Fibroblast of peridontal ligament (primary cell): ENCODE measurements at regions not wholly inside any gene's neighbourhood (a gene's known extent, or its start where the extent isn't known, plus 50 kb on each side); places are given as distances from the start of the nearest gene placed in this dataset.

Source experiments
- DNase-seq: peaks from one replicate; pipeline ENCODE4 v3.0.0-alpha.2; 2010; ENCODE audit errors: extremely low read depth

DNA sequence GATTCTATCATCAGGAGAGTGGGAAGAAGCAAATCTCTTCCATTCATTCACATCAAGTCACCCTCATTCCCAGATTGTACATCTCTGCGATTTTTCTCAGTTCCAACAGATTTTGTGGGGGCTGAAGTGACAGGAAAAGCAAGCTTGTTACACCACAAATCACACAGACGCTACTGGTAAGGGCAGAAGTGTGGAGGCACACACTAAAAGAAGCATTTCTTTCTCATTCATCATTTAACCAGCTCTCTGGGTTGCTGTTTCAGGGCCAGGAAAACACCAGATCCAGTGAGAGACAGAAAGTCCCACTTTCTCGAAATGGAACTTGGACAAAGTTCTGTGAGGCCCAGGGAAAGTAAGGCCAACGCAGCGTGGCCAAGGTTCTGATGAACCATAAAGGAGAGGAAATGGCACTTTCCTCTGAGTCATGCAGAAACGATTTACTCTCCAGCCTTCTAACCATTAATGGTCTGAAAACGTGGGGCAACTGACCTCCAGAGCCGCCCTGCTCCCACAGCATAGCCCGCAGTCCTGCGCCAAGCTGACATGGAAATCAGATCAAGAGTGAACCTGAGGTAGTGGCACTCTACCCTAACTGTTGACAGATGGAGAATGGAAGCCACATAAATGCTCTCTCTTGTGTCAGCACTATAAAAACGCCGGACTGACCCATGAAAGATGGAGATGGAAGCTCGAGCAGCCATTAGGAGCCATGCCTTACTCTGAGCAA, 191.0 kb downstream of the C1D start:
- peak; percentile 24 for DNase-seq

DNA sequence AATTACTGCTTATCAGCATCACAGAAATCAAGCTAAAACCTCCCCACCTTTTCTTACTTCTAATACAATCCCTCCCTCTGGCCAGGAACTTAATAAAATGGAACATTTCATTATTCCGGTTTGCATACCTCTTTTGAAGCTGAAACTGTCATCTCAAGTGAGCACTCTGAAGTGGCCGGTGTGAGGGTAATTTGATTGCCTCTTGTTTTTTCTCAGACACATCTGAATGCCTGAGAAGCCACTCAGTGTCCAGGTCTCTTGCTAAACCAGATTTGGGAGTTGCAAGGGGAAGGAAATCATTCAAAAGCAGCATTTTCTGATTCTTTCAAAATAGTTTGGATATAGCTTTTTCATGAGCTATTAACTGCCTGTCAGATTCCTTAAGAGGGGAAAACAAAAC, 190.3 kb downstream of the C1D start:
- no peak for DNase-seq

DNA sequence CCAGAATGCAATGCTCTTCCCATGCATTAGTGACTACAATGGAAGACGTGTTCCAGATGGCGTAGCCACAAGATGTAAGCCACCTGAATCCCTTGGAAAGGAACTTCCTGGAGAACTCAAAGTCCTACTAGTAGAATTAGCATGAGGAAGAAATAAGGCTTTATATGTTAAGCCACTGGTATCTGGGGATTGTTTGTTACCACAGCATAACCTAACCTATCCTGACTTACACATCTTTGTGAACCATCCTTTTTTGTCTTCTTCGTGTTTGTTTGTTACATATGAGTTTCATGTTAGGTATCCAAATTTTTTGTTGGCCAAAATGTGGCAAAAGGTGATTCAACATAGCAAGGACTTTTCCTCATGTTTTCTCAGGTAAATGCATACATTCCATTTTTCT, 188.9 kb downstream of the C1D start:
- no peak for DNase-seq

DNA sequence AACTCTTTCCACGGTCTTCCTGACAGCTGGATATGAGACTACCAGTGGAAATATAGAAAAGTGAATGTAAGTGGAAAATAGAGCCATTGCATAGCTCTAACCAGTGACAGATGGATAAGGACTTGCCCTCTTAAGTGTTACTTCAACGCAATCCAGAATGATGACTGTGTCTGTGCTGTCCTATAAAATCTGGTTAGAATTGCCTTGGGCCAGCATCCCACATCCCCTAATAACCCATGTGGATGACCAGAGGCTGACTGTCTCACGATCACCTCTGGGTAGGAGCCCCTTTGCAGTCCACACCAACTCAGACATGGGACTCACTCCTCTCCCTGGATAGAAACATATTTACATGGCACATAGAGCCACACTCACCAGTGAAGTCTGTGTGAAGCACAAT, 186.6 kb downstream of the C1D start:
- DNase-seq, result no peak

DNA sequence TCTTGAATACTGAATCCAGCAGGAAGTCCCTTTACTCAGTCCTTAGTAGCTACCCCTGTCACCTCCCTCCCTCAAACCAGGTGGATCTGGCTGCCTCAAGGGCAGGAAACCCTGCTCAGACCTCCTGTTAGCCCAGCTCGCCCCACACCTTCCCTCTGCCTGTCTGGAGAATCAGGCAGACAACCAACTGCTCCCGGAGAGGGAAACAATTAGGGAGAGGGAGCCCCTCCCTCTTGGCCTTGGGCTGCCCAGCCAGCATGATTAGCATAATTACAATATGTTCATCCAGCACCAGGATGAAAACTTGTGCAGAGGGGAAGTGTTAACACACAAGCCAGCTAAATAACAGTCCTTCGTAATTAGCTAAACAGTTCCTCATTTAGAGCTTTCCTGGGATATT, 185.5 kb downstream of the C1D start:
- DNase-seq, result no peak

DNA sequence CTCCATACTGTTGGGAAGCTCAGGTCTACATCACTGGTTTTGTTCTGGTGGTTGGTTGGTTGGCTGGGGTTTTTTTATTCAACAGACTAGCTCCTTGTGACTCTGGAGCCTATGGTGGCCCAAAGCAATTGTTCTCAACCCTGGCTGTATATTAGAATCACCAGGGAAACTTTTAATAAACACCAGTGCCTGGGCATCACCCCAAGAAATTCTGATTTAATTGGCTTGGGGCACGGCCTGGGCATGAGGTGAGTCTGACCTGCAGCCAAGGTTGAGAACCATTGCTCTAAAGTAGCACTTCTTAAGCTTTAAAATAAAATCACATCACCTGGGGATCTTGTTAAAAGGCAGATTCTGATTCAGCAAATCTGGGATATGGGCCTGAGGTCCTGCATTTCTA, 184.1 kb downstream of the C1D start:
- no peak for DNase-seq

DNA sequence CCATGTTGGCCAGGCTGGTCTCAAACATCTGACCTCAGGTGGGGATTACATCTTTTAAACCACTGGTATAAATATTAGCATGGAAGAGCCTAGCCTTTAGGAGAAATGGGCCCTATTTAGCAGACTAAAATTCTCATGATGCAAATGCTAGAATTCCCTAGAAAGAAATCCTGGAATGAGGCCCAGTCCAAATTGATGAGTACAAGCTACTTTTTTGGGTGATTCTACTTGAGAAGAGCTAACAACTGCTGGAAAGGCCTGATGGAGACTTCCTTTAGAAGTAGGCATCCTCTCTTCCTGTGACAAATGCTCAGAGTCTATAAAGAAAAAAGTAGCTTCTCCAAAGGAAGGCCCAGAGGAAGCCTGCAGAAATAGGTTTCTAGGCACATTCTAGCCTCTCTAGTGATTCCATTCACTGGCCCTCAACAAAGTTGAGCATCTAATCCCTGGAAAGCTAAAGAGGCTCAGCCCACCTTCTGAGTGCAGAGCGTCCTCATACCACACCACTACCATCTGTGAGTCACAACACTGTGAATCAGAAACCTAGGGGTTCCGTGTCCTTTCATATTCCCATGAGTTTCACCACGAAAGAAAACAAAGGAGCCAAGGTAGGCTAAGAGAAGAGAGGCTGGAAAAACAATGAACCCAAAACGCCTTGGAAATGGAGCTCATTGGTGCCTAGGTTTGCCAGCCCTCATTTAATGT, 183.1 kb downstream of the C1D start:
- peak; percentile 37 for DNase-seq

DNA sequence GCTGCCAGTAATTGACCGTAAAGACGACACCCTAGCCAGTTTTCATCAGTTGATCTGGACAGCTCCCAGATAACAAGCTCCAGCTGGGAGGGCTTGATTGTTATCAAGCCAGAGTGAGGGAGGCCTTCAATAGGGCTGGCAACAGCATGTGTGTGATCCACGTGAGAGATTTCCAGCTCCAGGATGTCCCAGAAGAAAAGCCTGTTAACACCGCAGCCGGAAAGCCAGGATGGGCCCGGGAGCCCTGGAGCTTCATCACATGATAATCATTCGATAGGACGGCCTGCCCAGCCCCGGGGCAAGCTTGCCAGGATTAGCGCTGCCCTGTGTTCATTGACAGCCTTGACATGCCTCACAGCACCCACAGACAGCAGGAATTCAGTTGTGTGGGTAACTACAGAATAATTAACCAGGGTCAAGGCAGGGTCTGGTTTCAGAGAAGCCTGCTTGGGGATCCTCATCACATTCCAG, 182.5 kb downstream of the C1D start:
- DNase-seq, result no peak

DNA sequence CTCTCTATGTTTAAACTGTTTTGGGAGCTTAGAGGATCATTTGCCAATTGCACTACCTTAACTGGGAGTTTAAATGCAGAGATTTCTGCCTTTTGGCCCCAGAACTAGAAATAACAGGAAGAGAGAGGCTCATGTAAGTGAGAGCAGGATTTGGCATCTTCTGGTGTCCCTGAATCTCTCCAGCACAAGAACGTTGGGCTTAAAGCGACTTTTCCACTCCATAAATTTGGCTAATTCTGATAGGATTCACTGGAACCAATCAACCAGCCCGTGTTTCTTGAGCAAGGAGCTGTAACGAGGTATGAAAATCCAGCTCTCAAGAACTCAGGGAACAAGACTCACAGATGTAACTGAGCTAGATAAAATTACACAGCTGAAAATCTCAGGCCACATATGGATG, 181.0 kb downstream of the C1D start:
- DNase-seq, result no peak

DNA sequence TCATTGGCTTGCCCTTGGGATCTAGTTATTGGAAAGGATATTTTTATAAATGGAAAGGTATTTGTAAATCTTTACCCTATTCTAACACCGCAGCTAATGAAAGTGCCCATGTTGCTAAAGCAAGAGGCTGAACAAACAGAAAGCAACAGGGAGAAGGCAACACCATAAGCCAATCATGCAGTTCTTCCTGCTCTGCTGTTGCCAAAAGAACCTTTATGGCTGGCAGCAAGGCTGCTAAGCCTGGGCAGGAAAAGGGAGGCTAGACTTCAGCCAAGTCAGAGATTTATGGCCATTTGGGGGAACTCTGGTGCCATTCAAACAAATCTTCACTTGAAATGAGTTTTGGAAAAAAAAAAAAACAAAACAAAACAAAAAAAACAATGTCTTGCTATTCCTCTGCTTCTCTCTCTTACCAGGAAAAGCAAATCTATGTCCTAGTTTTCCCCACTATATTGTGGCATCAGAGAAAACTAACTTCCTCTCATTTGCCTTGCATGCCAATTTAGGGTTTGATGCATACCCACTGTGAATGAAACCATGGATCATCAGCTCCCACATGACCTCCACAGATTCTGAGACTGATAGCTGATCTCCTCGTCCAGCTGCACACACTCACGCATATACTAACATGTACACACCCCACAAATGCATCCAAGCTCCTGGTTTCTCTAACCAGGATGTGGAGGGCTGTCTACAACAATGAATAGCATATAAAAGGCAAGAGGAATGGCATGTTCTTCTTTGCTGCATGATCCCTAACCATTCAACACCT, 179.3 kb downstream of the C1D start:
- no peak for DNase-seq

DNA sequence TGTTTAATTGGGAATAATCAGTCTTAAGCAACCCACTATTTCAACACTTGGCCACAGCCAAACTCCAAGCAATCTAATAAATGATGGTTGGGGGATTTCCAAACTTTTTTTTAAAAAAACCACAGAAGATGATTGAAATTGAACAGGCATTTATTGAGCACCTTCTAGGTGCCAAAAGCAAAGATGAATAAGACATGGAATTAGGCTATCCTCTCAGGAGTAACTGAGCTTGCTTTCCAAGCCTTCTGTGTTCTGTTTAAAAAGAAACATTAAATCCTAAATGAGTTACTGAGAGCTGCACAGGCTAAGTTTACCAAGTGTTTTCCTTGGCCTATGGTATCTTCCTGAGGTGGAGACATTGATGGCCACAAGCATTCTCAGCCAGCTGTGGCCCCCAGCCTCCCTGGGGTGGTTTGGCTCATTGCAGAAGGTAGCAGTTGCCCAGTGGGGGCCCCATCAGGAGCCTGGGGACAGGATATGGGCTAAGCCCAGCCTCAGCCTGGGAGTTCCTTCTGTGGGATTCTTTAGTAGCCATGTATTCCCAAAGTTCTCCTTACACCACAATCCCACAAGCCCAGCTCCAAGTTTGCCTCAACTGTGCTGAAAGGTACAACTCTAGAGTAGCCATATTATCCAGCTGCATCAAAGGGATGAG, 174.3 kb downstream of the C1D start:
- DNase-seq, result no peak

DNA sequence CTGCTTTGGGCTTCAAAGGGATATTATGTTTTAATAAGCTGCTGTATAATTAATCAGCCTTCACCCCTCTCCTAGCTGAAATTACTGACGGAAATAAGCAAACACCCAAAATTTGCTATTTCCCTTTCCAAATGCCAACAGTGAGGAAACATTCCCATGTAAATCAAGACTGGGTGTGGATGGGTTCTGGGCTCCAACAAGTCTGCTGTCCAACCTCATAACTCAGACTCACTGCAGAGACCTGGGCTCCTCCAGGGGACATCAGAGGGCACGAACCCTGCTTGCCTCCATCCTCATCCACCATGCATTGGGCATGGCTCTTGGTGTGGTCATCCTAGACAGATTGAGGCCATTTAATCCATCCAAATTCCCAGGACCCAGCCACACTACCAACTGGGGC, 173.7 kb downstream of the C1D start:
- no peak for DNase-seq

DNA sequence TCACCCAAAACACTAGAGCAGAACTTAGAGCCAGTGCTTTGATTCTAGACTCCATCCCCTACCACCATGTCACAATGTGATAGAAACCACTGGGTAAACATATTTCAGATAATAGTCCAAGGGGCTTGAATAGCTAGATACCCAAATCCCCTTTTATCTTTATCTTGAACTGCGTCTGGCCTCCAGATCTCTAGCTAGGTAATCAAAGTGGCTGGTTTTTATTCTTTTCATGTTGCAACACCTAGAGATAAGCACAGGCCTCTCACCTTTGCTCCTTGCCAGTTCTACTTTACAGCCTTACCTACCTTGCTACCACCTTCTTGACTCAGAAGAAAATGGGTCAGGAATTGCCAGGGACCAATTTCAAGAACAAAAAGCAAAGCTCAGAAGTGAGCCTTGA, 171.2 kb downstream of the C1D start:
- no peak for DNase-seq

DNA sequence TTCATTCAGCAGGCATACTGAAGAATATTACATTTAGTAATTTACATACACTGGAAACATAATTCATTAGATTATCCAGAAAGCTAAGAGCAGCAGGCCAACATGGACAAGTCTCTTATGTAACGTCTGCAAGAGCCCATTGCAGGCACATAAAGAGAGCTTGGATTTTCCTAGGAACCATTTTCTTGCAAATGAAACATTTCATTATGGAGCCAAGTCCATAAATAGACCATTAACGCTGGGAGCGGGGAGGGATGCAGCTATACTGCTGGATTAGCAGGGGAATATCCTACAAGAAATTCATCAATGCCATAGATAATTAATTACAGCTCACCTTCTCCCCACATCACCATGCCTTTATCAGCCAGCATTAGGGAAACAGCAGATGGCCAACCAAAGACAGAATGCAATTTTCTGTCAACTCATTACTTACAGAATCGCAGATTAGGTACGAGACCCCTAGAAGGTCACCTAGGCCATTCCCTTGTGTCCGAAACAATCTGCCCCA, 170.4 kb downstream of the C1D start:
- no peak for DNase-seq

DNA sequence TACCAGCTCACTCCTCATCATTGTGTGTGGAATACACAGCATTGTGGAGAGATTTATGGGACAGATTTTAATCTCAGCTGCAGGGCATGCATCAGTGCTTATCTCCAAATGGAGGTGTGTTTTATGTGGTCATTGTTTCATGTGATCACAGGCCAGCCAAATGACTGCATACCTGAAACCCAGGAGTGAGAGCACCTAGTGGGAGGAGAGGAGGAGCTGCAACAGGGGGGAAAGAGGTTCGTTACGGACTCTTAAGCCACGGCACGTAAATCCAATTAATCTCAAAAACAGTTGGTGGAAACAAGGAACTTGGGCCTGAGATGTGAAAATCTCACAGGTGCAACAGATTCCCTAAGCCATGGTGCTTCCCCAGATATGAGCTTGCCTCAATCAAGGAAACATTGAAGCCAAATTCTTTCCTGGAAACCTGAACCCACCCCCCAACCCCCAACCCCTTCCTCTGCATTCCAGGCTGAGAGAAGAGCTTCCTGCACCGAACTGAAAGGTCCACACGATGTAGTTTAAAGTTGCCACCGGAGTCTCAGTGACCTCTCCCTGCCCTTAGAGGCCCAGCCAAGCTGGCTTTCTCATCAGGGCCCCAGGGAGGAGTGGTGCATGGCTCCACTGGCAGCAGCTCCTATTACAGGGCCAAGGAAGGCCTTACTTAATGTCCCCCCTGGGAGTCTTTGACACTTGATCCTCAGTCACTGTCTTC, 167.4 kb downstream of the C1D start:
- DNase-seq, result no peak

DNA sequence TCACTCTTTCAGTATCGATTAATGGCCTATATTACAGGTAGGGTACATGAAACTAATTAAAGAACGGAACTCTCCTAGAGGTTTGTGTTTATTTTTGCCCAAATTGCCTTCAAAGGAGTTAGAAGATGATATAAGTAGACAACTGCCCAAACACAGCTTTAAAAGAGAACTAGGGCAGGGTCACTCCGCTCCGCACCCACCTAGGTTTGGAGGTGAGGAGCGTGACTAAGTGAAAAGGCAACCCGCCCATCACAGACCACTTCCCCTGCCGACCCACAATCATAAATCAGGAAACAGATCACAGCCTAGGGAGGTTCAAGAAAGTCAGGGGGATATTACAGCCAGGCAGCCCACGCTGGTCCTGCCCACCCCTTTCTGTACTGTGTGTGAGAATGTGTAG, 166.7 kb downstream of the C1D start:
- no peak for DNase-seq

DNA sequence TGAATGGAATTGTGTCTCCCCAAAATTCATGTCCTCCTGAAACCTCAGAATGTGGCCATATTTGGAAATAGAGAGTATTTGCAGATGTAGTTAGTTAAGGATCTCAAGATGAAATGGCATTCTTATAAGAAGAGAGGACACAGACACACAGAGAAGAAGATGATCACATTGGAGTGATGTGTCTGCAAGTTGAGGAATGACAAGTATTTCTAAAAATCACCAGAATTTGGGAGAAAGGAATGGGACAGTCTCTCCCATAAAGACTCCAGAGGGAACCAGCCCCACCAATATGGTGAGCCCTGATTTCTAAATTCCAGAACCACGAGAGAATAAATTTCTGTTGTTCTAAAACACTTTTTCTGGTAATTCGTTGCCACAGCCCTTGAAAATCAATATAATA, 166.3 kb downstream of the C1D start:
- DNase-seq, result no peak

DNA sequence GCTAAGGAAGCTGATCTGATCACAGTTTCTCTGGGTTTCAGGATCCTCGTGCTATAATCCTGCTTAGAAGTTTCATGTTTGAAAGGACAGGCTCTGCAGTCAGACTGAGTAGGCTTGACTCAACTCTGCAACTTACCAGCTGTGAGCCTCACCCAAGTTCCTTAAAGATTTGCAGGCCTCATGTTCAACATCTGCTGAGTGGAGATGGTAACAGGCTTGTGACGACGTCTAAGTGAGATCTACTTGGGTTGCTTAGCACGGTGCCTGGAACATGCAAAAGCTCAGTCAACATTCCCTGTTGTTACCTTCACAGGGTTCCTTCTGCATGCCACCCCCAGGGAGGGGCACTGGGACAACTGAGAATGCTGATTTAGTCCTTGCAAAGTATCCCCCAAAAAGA, 164.2 kb downstream of the C1D start:
- DNase-seq, result no peak

DNA sequence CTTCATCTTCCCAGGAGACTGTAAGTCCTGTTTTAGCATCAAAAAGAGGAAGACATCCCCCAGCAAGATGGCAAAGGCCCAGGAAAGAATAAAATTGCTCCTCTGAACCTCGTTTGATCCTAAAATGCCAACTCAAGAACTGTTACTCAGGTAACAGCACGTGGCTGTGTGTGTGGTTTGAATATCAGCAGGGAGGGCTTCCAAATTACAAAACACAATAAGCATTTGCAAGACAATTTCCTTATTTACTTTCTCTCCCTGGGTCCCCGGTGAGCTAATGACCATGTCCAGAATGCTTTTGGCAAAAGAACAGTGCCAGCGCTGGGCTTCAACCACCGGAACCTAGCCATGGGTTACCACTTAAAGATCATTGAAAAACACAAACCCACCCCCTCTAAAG, 163.6 kb downstream of the C1D start:
- no peak for DNase-seq

DNA sequence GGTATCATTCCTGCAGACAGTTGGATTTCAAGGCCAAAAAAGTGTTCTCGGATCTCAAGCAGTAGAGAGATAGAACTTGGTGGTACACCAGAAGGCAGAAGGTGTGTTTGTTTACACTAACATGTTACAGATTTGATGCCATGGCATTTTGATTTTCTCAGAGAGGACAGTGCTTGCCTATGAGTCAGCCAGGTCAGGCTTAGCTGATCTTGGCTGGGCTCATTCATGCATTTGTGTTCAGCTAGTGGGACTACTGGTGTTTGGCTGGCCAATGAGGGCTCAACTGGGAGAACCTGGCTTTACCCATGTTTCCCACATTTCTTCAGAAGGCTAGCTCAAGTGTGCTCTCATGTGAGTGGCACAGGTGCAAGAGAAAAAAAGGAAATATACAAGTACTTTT, 162.0 kb downstream of the C1D start:
- DNase-seq, result no peak

DNA sequence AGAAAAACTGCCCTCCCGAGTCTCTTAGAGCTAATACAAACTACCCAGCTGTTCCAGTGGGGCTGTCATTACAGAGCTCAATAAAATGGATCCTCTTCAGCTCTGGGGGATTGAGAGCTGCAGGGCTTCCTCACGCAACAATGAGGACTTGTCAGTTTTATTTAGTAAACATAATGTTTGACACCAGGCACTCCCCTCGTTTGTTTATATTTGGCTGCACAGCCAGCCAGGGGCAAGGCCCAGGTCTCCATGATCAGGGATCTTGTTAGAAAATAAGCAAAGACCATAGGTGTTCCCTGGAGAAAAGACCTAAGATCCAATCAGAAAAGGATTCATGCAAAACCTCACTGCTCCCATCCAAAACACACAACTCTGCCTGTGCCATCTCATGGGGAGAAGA, 158.2 kb downstream of the C1D start:
- DNase-seq, result no peak

DNA sequence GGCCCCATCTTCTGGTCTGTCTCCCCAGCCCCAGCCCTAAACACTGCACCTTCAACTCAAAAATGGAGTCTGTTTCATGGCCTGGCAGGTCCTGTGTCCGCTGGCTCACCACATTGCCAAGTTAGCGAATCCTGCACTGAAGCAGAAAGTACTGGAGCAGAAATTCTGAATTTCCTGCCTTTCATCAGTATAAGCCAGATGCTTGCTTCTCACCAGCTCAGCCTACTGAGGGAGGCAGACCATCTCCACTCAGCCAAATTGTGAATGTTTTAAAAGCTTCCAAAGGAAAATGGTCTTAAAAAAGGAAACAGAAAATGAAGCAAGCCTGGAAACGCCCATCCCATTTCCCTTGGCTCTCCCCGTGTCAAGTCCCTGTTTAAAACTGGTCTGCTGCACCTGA, 157.8 kb downstream of the C1D start:
- DNase-seq, result no peak
